ENCODE measurements at regions not wholly inside any gene's neighbourhood (a gene's known extent, or its start where the extent isn't known, plus 50 kb on each side); places are given as distances from the start of the nearest gene placed in this dataset.
"Not testable (repeated sequence)": the region's sequence is repeated elsewhere in the genome, so short reads cannot be mapped to it uniquely, and the experiment has no call there.

DNA sequence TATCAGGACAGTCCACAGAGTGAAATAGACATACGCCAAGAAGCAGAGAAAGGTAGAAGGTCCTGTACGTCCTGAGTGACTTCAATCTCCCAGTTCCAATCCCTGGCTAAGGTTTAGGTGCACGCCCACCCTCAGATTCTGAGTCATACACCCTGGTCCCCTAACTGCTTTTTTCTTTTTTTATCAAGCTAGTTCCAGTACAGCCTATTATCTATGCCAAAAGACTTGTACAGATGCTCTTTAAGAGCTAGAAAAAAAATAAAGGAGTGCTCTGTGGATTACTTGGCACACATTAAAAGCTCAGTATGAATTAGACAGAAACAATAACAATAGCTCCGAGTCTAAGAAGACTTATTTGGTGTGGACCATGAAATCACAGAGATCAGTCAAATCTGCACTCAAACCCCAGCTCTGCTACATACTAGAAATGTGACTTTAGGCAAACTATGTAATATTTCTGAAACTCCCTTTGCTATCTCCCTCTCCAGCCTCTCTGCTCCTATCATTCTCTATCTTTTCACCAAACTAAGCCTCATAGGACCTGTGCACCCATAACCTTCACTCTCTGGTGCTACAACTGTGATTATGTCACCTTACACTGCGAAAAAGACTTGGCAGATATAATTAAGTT is 168.8 kb upstream of the KCTD7 start:
- H3K27me3 Mint-ChIP-seq (ENCODE audit: low read depth); CTCF ChIA-PET; H3K9me3 Mint-ChIP-seq (ENCODE audit: insufficient read depth); H3K27ac Mint-ChIP-seq; ATAC-seq; DNase-seq; H3K4me3 Mint-ChIP-seq: not testable (repeated sequence)
- POLR2A ChIA-PET = interaction anchor here (0.6 to 0.8 kb wide), 2 partner anchors 89 to 255 kb away, joined by 3 read pairs; no protein-coding TSS in a partner anchor
- Mint-ChIP-seq H3K36me3 (ENCODE audit: low read depth) (peaks cover 13% of the 10 kb centered on the region), H3K4me1 (ENCODE audit: low read depth) (peaks cover 32% of the 10 kb centered on the region)

DNA sequence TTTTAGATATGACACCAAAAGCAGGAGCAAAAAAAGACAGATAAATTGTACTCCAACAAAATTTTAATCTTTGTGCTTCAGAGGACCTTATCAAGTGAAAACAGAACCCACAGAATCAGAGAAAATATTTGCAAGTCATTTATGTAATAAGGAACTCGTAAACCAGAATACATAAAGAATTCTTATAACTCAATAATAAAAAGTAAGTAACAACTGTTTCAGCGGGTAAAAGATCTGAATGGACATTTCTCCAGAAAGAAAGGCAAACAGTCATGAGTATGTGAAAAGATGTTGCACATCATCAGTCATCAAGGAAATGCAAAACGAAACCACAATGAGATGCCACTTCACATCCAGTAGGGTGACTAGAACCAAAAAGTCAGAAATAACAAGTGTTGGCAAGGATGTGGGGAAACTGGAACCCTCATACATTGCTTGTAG is 167.7 kb upstream of the KCTD7 start:
- DNase-seq (no peak), ATAC-seq (no peak)
- Mint-ChIP-seq H3K36me3 (ENCODE audit: low read depth) (peaks cover 10% of the 10 kb centered on the region), H3K4me3 (no peak overlapping the region), H3K9me3 (ENCODE audit: insufficient read depth) (peaks cover 5% of the 10 kb centered on the region), H3K4me1 (ENCODE audit: low read depth) (peaks cover 26% of the 10 kb centered on the region), H3K27ac (no peak overlapping the region), H3K27me3 (ENCODE audit: low read depth) (no peaks in the 10 kb centered on the region)
- POLR2A ChIA-PET = no interaction called here
- CTCF ChIA-PET = no interaction called here

DNA sequence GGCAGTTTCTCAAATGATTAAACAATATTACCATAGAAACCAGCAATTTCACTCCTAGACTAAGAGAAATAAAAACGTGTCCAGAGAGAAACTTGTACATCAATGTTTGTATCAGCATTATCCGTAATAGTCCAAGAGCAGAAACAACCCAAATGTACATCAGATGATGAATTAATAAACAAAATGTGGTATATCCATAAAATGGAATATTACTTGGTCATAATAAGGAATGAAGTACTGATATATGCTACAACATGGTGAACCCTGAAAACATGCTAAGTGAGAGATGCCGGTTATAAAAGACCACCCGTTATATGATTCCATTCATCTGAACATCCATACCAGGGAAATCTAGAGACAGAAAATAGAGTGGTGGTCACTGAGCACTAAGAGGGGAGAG is 167.3 kb upstream of the KCTD7 start:
- H3K4me1 Mint-ChIP-seq (ENCODE audit: low read depth) = peaks cover 26% of the 10 kb centered on the region
- ATAC-seq; H3K9me3 Mint-ChIP-seq (ENCODE audit: insufficient read depth); H3K27me3 Mint-ChIP-seq (ENCODE audit: low read depth); H3K4me3 Mint-ChIP-seq; CTCF ChIA-PET; DNase-seq; POLR2A ChIA-PET; H3K27ac Mint-ChIP-seq: not testable (repeated sequence)
- H3K36me3 Mint-ChIP-seq (ENCODE audit: low read depth) = peaks cover 10% of the 10 kb centered on the region

DNA sequence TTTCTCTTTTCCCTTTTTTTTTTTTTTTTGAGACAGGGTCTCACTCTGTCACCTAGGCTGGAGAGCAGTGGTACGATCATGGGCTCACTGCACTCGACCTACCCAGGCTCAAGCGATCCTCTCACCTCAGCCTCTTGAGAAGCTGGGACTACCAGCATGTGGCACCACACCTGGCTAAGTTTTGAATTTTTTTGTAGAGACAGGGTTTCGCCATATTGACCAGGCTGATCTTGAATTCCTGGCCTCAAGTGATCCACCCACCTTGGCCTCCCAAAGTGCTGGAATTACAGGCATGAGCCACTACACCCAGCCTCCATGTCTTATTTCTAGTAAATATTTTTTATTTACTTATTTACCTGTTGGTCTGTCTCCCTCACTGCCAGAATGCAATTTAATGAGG is 165.8 kb upstream of the KCTD7 start:
- H3K4me3 Mint-ChIP-seq = not testable (repeated sequence)

DNA sequence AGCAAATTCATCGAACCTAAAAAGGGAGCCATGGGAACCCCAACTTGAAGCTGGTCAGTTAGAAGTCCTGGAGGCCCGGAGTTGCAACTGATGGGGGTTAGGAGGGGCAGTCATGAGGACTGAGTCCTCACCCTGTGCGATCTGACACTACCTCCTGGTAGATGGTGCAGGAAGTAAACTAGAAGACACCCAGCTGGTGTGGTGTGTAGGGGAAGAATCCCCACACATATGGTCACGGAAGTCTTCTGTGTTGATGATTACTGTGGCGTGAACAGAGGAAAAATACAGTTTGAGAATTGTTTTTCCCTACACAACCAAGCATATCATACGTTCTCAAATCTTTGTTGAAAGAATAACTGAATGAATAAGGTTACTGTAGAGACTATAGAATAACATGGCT is 164.6 kb upstream of the KCTD7 start:
- no peak for DNase-seq
- CTCF ChIA-PET = no interaction called here
- Mint-ChIP-seq H3K9me3 (ENCODE audit: insufficient read depth) (peaks cover 5% of the 10 kb centered on the region), H3K27ac (no peak overlapping the region), H3K36me3 (ENCODE audit: low read depth) (peaks cover 10% of the 10 kb centered on the region), H3K27me3 (ENCODE audit: low read depth) (no peaks in the 10 kb centered on the region), H3K4me1 (ENCODE audit: low read depth) (peaks cover 21% of the 10 kb centered on the region), H3K4me3 (no peak overlapping the region)
- no peak for ATAC-seq
- POLR2A ChIA-PET = no interaction called here

More for the DNA sequence above, 165.8 kb upstream of the KCTD7 start:
- POLR2A ChIA-PET; H3K27me3 Mint-ChIP-seq (ENCODE audit: low read depth); CTCF ChIA-PET; H3K27ac Mint-ChIP-seq; DNase-seq; ATAC-seq; H3K9me3 Mint-ChIP-seq (ENCODE audit: insufficient read depth): not testable (repeated sequence)
- H3K36me3 Mint-ChIP-seq (ENCODE audit: low read depth) = peaks cover 10% of the 10 kb centered on the region
- peaks cover 26% of the 10 kb centered on the region for H3K4me1 Mint-ChIP-seq (ENCODE audit: low read depth)

DNA sequence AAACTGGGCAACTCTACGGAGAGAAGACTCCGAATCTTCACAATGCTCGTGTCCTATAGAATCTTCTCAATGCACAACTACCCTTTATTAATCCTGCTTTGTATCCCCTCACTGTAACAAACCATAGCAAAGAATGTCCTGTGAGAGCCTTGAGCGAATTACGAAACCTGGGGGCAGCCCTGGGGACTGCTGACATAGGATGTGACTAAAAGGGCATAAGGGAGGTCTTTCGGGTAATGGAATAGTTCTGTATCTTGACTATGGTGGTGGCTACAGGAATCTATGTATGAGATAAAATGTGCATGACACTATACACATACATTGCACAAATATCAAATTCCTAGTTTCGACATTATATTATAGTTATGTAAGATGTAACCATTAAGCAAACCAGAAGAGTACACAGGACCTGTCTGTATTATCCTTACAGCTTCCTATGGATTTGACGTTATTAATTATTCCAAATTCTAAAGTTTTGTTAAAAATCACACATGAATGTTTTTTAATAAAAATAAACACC is 162.5 kb upstream of the KCTD7 start:
- no peak for ATAC-seq
- H3K9me3 Mint-ChIP-seq (ENCODE audit: insufficient read depth) = peaks cover 5% of the 10 kb centered on the region
- H3K27ac Mint-ChIP-seq = no peak overlapping the region
- peaks cover 4% of the 10 kb centered on the region for H3K4me1 Mint-ChIP-seq (ENCODE audit: low read depth)
- CTCF ChIA-PET = no interaction called here
- no peak overlapping the region for H3K4me3 Mint-ChIP-seq
- POLR2A ChIA-PET = interaction anchor here (0.8 kb wide), 1 partner anchor 14 kb away, joined by 3 read pairs; no protein-coding TSS in a partner anchor
- no peaks in the 10 kb centered on the region for H3K27me3 Mint-ChIP-seq (ENCODE audit: low read depth)
- no peak for DNase-seq
- peaks cover 4% of the 10 kb centered on the region for H3K36me3 Mint-ChIP-seq (ENCODE audit: low read depth)

DNA sequence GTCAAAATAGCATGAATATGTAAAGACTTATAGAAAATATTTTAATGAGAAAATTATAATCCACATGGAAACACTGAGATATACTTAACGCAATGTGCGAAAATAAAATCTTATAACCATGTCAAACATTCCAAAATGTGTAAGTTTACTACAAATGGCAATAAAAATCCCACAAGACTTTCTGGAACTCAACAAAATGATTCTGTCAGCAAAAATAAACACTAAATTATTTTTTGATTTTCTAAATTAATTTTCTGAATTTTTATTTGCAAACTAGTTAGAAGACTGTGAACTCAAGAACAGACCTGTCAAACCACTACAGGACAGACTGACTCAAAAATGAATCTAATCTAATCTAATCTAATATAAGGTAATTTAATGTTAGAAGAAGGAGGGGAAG is 160.8 kb upstream of the KCTD7 start:
- DNase-seq (no peak), ATAC-seq (no peak)
- H3K4me1 Mint-ChIP-seq (ENCODE audit: low read depth) = no peaks in the 10 kb centered on the region
- no peak overlapping the region for H3K27ac Mint-ChIP-seq
- no peaks in the 10 kb centered on the region for H3K36me3 Mint-ChIP-seq (ENCODE audit: low read depth)
- POLR2A ChIA-PET = no interaction called here
- H3K4me3 Mint-ChIP-seq = no peak overlapping the region
- CTCF ChIA-PET = no interaction called here
- no peaks in the 10 kb centered on the region for H3K27me3 Mint-ChIP-seq (ENCODE audit: low read depth)
- no peaks in the 10 kb centered on the region for H3K9me3 Mint-ChIP-seq (ENCODE audit: insufficient read depth)

DNA sequence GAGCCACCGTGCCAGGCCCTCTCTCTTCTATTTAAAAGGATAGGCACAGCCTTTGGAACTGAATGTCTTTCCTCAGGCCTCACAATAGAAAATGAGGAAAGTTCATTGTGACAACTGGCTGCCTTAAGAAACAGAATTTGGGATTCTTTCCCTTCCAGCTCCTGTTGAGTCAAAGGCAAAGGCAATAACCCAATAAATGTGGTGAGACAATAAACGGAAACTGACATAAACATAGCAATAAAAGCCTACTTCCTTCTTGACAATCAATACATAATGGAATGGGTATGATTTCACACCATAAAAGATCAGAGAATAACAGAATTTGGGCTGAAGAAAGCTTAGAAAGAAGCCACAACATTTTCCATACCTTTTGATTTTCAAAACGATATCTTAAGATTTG is 155.6 kb upstream of the KCTD7 start:
- H3K27ac Mint-ChIP-seq; DNase-seq; POLR2A ChIA-PET; H3K9me3 Mint-ChIP-seq (ENCODE audit: insufficient read depth); H3K36me3 Mint-ChIP-seq (ENCODE audit: low read depth); CTCF ChIA-PET; ATAC-seq; H3K4me1 Mint-ChIP-seq (ENCODE audit: low read depth); H3K27me3 Mint-ChIP-seq (ENCODE audit: low read depth); H3K4me3 Mint-ChIP-seq: not testable (repeated sequence)

DNA sequence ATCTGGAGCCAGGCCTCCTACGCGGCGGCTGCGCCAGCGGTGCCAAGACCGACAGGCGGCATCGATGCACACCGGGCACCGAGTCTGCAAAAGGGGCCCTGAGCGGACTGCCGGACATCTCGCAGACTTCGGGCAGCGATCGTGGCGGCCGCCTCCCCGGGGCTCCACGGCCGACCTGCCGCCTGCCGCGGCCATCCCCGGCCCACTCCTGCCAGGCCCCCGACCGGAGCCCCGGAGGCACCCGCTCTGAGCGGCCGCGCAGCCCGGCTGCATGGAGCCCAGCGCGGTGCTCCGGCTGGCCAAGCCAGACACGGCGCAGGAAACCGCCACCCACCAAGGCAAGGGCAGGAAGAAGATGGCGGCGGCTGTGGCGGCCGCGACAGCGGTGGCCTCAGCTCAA is 154.2 kb upstream of the KCTD7 start:
- DNase-seq (no peak), ATAC-seq (no peak)
- Mint-ChIP-seq H3K4me3 (no peak overlapping the region), H3K27me3 (ENCODE audit: low read depth) (no peaks in the 10 kb centered on the region), H3K36me3 (ENCODE audit: low read depth) (peaks cover 4% of the 10 kb centered on the region), H3K4me1 (ENCODE audit: low read depth) (no peaks in the 10 kb centered on the region), H3K27ac (no peak overlapping the region), H3K9me3 (ENCODE audit: insufficient read depth) (no peaks in the 10 kb centered on the region)
- POLR2A ChIA-PET = no interaction called here
- CTCF ChIA-PET = no interaction called here

DNA sequence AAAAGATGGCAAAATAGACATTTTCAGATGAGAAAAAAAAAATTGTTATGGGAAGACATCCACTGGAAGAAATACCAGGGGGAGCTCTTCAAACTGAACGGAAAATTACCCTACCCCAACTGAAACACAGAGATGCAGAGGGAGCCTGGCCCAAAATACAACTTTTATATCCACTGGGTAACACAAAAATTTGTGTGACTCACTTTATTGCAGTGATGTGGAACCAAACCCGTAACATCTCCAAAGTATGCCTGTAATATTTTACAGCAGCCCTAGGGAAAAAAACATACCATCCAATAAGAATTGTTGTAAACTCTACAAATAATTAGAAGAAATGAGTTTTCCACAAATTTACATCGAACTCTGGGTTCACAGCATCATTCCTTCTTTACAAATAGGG is 152.6 kb upstream of the KCTD7 start:
- DNase-seq; H3K36me3 Mint-ChIP-seq (ENCODE audit: low read depth); ATAC-seq; POLR2A ChIA-PET; H3K4me3 Mint-ChIP-seq; H3K4me1 Mint-ChIP-seq (ENCODE audit: low read depth); H3K27ac Mint-ChIP-seq; H3K9me3 Mint-ChIP-seq (ENCODE audit: insufficient read depth); H3K27me3 Mint-ChIP-seq (ENCODE audit: low read depth): not testable (repeated sequence)
- CTCF ChIA-PET = interaction anchor here (0.7 kb wide), 1 partner anchor 11 kb away, joined by 3 read pairs; no protein-coding TSS in a partner anchor

DNA sequence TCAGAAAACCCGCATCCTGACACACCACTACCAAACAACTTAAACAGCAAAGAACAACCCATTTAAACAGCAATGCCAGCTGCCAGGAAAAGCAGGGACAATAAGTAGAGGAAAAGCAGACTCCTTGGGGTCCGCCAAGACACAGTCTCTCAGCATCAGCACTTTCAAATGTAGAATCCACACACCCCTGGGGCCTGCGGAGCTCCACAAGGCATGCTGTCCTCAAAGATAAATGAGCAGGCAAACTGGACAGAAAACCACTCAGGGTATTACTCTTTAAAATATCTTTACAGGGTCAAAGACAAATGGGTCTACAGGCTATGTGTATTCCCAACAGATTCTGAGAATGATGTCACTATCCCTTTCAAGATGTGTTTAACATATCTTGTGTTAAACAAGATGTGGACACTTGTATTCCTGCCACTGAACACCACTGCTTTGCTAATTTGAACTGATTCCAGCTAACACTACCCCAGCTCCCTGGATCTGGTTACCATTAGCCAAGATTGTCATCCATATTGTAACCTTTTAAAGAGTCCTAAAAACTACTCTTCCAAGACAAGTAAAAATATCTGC is 150.8 kb upstream of the KCTD7 start:
- H3K4me1 Mint-ChIP-seq (ENCODE audit: low read depth); H3K27me3 Mint-ChIP-seq (ENCODE audit: low read depth); CTCF ChIA-PET; ATAC-seq; H3K27ac Mint-ChIP-seq; H3K9me3 Mint-ChIP-seq (ENCODE audit: insufficient read depth); POLR2A ChIA-PET; H3K36me3 Mint-ChIP-seq (ENCODE audit: low read depth); H3K4me3 Mint-ChIP-seq; DNase-seq: not testable (repeated sequence)

DNA sequence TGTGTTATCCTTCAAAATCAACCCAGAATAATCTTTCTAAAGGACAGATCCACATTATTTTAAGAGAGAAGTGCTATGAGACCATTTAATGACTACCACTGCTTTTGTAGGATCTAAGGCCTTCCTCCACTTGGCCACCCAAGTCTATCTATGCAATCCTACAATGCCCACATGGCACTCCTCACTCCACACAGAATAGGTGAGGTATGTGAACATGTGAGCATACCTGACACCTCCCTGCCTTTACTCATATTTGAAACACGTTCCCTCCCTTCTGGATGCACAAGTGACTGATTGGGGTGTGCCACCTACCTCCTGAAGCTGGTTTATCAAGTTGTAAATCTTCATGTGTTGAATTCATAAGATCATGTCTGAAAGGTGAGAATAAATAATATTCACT is 147.5 kb upstream of the KCTD7 start:
- H3K27ac Mint-ChIP-seq; POLR2A ChIA-PET; ATAC-seq; CTCF ChIA-PET; DNase-seq; H3K27me3 Mint-ChIP-seq (ENCODE audit: low read depth); H3K4me1 Mint-ChIP-seq (ENCODE audit: low read depth); H3K4me3 Mint-ChIP-seq; H3K36me3 Mint-ChIP-seq (ENCODE audit: low read depth); H3K9me3 Mint-ChIP-seq (ENCODE audit: insufficient read depth): not testable (repeated sequence)

DNA sequence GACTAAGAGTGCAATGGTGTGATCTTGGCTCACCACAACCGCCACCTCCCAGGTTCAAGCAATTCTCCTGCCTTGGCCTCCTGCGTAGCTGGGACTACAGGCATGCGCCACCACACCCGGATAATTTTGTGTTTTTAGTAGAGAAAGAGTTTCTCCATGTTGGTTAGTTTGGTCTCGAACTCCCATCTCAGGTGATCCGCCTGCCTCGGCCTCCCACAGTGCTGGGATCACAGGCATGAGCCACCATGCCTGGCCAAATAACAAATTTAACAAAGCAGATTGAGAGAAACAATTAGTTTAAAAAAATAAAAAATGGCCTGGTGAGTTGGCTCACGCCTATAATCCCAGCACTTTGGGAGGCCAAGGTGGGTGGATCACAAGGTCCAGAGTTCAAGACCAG is 139.6 kb upstream of the KCTD7 start:
- H3K4me3 Mint-ChIP-seq; POLR2A ChIA-PET; H3K9me3 Mint-ChIP-seq (ENCODE audit: insufficient read depth); ATAC-seq; CTCF ChIA-PET; DNase-seq; H3K4me1 Mint-ChIP-seq (ENCODE audit: low read depth); H3K36me3 Mint-ChIP-seq (ENCODE audit: low read depth); H3K27me3 Mint-ChIP-seq (ENCODE audit: low read depth); H3K27ac Mint-ChIP-seq: not testable (repeated sequence)

Measured in activated CD8-positive, alpha-beta T cell treated with anti-CD3 and anti-CD28 coated beads, Interleukin-2, amount 10 ng/mL, durations not matched to agents 7 days and 5 days (primary cell).